Ovary (tissue), 3 donors: ENCODE measurements at regions not wholly inside any gene's neighbourhood (a gene's known extent, or its start where the extent isn't known, plus 50 kb on each side); places are given as distances from the start of the nearest gene placed in this dataset.

Experiments used
- CTCF ChIP-seq, 3 donors: fragments of 450-650 bp in 2 of 3; fragments of 200-600 bp in 1 of 3; IDR thresholded peaks; one replicate each; pipeline versions ENCODE4 v1.5.1 to v1.8.0; 2016 to 2022; ENCODE audit warnings: antibody characterized with exemption in 3 of 3, mild to moderate bottlenecking in 1 of 3
- EP300 ChIP-seq: sonication (generic); formaldehyde crosslinking; IDR thresholded peaks from one replicate; pipeline ENCODE4 v1.6.1; 2017; ENCODE audit warnings: antibody characterized with exemption
- donor health status: DM: no; HTN: no; CAD: no.

- TF ChIP-seq CTCF (IDR thresholded peaks at IDR 0.05) (no peak), EP300 (no peak)
Observed at GRCh38 chr10:3241967-3242650, 69.5 kb upstream of the PITRM1 start.
